Panc1 (cell line): ENCODE measurements at regions not wholly inside any gene's neighbourhood (a gene's known extent, or its start where the extent isn't known, plus 50 kb on each side); places are given as distances from the start of the nearest gene placed in this dataset.

Experiments used
- ATAC-seq: fragments of 200-7000 bp; cut with Tn5 transposase; 2 replicates; pipeline ENCODE4 v1.9.1; 2020; ENCODE audit warnings: mild to moderate bottlenecking, moderate library complexity
- BruUV-seq: library from RNA; stranded (reverse); fragments of 400-500 nt; replicated peaks from 2 replicates; lab custom pipeline; 2021; lab: Mats Ljungman, UMichigan
- CTCF ChIA-PET: fragments of 300-600 bp; sonication (Branson Sonifier 250); formaldehyde crosslinking; loops from one replicate; lab custom pipeline; 2022; ENCODE audit warnings: antibody characterized with exemption; lab: Charles Lee
- POLR2A ChIA-PET: fragments of 300-600 bp; sonication (Branson Sonifier 250); formaldehyde crosslinking; loops from one replicate; lab custom pipeline; 2022; ENCODE audit warnings: antibody characterized with exemption; lab: Charles Lee
- DNase-seq: peaks from one replicate; pipeline ENCODE4 v3.0.0-alpha.2; 2010; ENCODE audit warnings: low read depth, low spot score
- H3K27ac ChIP-seq: 2 replicates; pipeline ENCODE4 v1.5.1; 2011; ENCODE audit warnings: mild to moderate bottlenecking, low read length, inconsistent platforms
- H3K27me3 ChIP-seq: fragments of 200-500 bp; sonication (Bioruptor generic); 2 replicates; pipeline ENCODE4 v1.6.0; 2014; ENCODE audit warnings: low read length, inconsistent platforms; ENCODE audit not compliant: control insufficient read depth, insufficient read depth
- H3K36me3 ChIP-seq: fragments of 200-500 bp; sonication (Bioruptor generic); 2 replicates; pipeline ENCODE4 v1.5.1; 2014; ENCODE audit warnings: inconsistent platforms, mild to moderate bottlenecking, low read length, moderate library complexity; ENCODE audit not compliant: control insufficient read depth, insufficient read depth
- H3K4me1 ChIP-seq: 2 replicates; pipeline ENCODE4 v1.5.1; 2011; ENCODE audit warnings: inconsistent platforms, mild to moderate bottlenecking, low read length, moderate library complexity; ENCODE audit not compliant: control insufficient read depth, insufficient read depth
- H3K4me3 ChIP-seq, 2 experiments: 2 replicates each; pipeline ENCODE4 v1.5.1; 2011 to 2012; ENCODE audit warnings: low read depth in 2 of 2, low read length in 2 of 2, mild to moderate bottlenecking in 2 of 2, inconsistent platforms in 1 of 2, moderate library complexity in 1 of 2
- H3K9me3 ChIP-seq: fragments of 200-500 bp; sonication (Bioruptor generic); 2 replicates; pipeline ENCODE4 v1.5.1; 2014; ENCODE audit warnings: low read depth, mild to moderate bottlenecking, inconsistent platforms, low read length, moderate library complexity; ENCODE audit not compliant: control insufficient read depth, insufficient read depth
- POLR2AphosphoS5 ChIP-seq: IDR thresholded peaks from 2 replicates; pipeline ENCODE4 v1.6.1; 2012; ENCODE audit warnings: mild to moderate bottlenecking, low read depth, low read length, moderate library complexity
- REST ChIP-seq, 2 experiments: IDR thresholded peaks; 2 replicates each; pipeline ENCODE4 v1.6.1; 2011 to 2012; ENCODE audit warnings: low read depth in 2 of 2, control low read depth in 1 of 2, low read length in 1 of 2, mild to moderate bottlenecking in 1 of 2, moderate library complexity in 1 of 2; ENCODE audit not compliant: insufficient read depth in 1 of 2
- SIN3A ChIP-seq: IDR thresholded peaks from 2 replicates; pipeline ENCODE4 v1.6.1; 2012; ENCODE audit warnings: low read depth, mild to moderate bottlenecking, low read length, moderate library complexity, borderline replicate concordance; ENCODE audit not compliant: insufficient read depth
- TCF7L2 ChIP-seq: IDR thresholded peaks from 2 replicates; pipeline ENCODE4 v1.6.1; 2011; ENCODE audit warnings: mild to moderate bottlenecking, low read depth, low read length, inconsistent platforms
- in situ Hi-C: cut with HindIII; loops from 2 replicates; pipeline ENCODE4 v1.10.0; 2016; ENCODE audit warnings: low sequenced_read_pairs, low pct_unique_long_range_greater_than_20kb
- intact Hi-C: fragments of 100-400 bp; cut with micrococcal nuclease; formaldehyde crosslinking; loops from one replicate; pipeline ENCODE4 v1.10.0; 2022; ENCODE audit not compliant: unreplicated experiment
- TF ChIP-seq, protein P1 (sequence below): fragments of 450-650 bp; IDR thresholded peaks from 2 replicates; pipeline ENCODE4 v1.5.1; 2017; ENCODE audit warnings: mild to moderate bottlenecking

DNA sequence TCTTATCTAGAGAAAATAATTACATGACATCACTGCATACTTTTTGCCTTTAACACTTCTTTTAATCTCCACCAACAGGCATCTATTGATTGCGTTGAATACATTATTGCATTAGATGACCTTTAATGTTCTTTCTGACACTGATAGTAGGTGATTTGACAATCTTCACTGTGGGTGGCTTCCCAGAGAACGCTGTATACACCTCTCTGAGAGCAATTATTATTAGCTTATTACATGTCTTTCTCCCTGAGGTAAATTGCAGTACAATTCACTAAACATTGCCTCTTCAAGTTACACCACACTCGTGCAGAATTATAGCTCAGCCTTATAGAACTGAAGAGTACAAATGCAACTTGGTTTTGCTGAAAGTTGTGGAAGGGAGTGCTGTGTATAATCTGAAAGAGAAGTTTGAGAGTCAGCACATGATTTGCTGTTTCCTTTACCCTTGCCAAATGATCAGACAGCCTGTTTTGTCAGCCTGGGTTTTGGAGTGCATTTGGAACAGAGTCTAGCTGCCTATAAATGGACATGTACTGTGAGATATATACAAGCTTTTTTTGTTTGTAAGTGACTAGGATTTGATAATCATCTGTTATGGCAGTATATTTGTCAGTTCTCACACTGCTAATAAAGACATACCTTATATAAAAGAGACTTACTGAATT lies 369.2 kb downstream of the CCER1 start:
- CTCF ChIA-PET = no interaction called here

GRCh38 chr12:90576707-90577106 lies 378.3 kb downstream of the CCER1 start:
- Histone ChIP-seq H3K27ac (no peak overlapping the region), H3K4me3 (no peak overlapping the region), H3K27me3 (no peaks in the 10 kb centered on the region), H3K4me1 (no peaks in the 10 kb centered on the region), H3K36me3 (no peaks in the 10 kb centered on the region), H3K9me3 (no peaks in the 10 kb centered on the region)
- intact Hi-C loops = no loop called here
- BruUV-seq = no TSS peak
- no peak for TF ChIP-seq SIN3A
- TF ChIP-seq REST (IDR thresholded peaks at IDR 0.05; ENCODE audit: insufficient read depth in 1 of 2, low read depth in 2 of 2, low read length in 1 of 2) = no peak
- TF ChIP-seq POLR2AphosphoS5 = no peak
- TF ChIP-seq TCF7L2 = no peak
- TF ChIP-seq, protein P1, sequence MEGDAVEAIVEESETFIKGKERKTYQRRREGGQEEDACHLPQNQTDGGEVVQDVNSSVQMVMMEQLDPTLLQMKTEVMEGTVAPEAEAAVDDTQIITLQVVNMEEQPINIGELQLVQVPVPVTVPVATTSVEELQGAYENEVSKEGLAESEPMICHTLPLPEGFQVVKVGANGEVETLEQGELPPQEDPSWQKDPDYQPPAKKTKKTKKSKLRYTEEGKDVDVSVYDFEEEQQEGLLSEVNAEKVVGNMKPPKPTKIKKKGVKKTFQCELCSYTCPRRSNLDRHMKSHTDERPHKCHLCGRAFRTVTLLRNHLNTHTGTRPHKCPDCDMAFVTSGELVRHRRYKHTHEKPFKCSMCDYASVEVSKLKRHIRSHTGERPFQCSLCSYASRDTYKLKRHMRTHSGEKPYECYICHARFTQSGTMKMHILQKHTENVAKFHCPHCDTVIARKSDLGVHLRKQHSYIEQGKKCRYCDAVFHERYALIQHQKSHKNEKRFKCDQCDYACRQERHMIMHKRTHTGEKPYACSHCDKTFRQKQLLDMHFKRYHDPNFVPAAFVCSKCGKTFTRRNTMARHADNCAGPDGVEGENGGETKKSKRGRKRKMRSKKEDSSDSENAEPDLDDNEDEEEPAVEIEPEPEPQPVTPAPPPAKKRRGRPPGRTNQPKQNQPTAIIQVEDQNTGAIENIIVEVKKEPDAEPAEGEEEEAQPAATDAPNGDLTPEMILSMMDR = no peak
- ChIA-PET CTCF (no interaction called here), POLR2A (no interaction called here)
- in situ Hi-C loops = no loop called here
- no peak for ATAC-seq
- no peak for DNase-seq

More for the DNA sequence above, 369.2 kb downstream of the CCER1 start:
- DNase-seq (no peak), ATAC-seq (no peak)
- H3K9me3 ChIP-seq = no peaks in the 10 kb centered on the region
- in situ Hi-C loops (no loop called here), intact Hi-C loops (no loop called here)
- H3K27me3 ChIP-seq = no peaks in the 10 kb centered on the region
- no peak overlapping the region for H3K4me3 ChIP-seq
- no peak for TF ChIP-seq TCF7L2
- TF ChIP-seq, protein P1 = no peak
- TF ChIP-seq SIN3A = no peak
- no peak for TF ChIP-seq POLR2AphosphoS5
- TF ChIP-seq REST (IDR thresholded peaks at IDR 0.05; ENCODE audit: insufficient read depth in 1 of 2, low read depth in 2 of 2, low read length in 1 of 2) = no peak
- BruUV-seq = no TSS peak
- H3K36me3 ChIP-seq = no peaks in the 10 kb centered on the region
- no peaks in the 10 kb centered on the region for H3K4me1 ChIP-seq
- no peak overlapping the region for H3K27ac ChIP-seq
- POLR2A ChIA-PET = no interaction called here
